K562 (cell line): ENCODE measurements at regions not wholly inside any gene's neighbourhood (a gene's known extent, or its start where the extent isn't known, plus 50 kb on each side); places are given as distances from the start of the nearest gene placed in this dataset.

Experiments
- KDM5B ChIP-seq: fragments of 200-600 bp; sonication (generic); IDR thresholded peaks from 2 replicates; pipeline ENCODE4 v1.6.1; 2012; ENCODE audit warnings: low read depth, mild to moderate bottlenecking, moderate library complexity, low read length, control low read depth, inconsistent platforms; ENCODE audit not compliant: insufficient replicate concordance
- NCOA4 ChIP-seq: fragments of 450-650 bp; IDR thresholded peaks from 2 replicates; pipeline ENCODE4 v1.6.1; 2018; ENCODE audit warnings: mild to moderate bottlenecking; ENCODE audit not compliant: partially characterized antibody
- SMARCA5 ChIP-seq: fragments of 450-650 bp; IDR thresholded peaks from 2 replicates; pipeline ENCODE4 v1.6.1; 2016
- SNAPC5 ChIP-seq: fragments of 250-450 bp; sonication (Bioruptor Pico); IDR thresholded peaks from 2 replicates; pipeline ENCODE4 v1.8.0; 2021; ENCODE audit warnings: moderate library complexity, mild to moderate bottlenecking, inconsistent platforms
- USF1 ChIP-seq: sonication (generic); formaldehyde crosslinking; IDR thresholded peaks from 2 replicates; pipeline ENCODE4 v1.9.0; 2022; ENCODE audit warnings: mild to moderate bottlenecking, missing genetic modification reagents
- XRCC5 ChIP-seq: fragments of 200-400 bp; formaldehyde crosslinking; IDR thresholded peaks from 2 replicates; pipeline ENCODE4 v1.6.1; 2017; ENCODE audit warnings: low read depth, mild to moderate bottlenecking, low read length
- ZNF41 ChIP-seq: fragments of 250-450 bp; sonication (Bioruptor Pico); conservative IDR thresholded peaks from 2 replicates; pipeline ENCODE4 v1.4.0; 2020; ENCODE audit warnings: mild to moderate bottlenecking
- ZNF507 ChIP-seq: conservative IDR thresholded peaks from 2 replicates; pipeline ENCODE4 v1.6.1; 2017; ENCODE audit warnings: missing genetic modification characterization, missing compliant biosample characterization
- TF ChIP-seq, protein P1 (sequence below), 2 experiments: IDR thresholded peaks; 2 replicates each; pipeline ENCODE4 v1.6.1; 2012; ENCODE audit warnings: improper control_type of control experiment in 2 of 2, low read depth in 2 of 2, low read length in 2 of 2, borderline replicate concordance in 1 of 2
- TF ChIP-seq, protein P2 (sequence below): IDR thresholded peaks from 2 replicates; pipeline ENCODE4 v1.6.1; 2016; ENCODE audit warnings: missing genetic modification characterization, missing compliant biosample characterization

DNA sequence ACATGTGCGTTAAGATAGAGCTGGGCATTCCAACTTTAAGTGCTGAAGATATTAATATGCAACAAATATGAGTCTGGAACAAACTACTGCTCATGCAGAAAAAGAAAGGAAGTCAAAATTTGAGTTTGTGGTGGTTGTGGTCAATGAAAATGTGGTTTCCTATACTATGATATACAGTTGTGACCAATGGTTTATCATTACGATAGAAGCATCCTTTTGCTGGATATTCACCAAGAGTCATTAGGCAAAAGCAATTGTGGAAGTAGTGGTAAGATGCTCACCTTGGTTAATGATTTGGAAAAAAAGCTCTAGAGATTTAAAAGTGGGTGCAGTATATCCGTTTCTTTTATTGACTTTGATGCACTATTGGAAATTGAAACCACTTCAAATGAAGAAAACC is 1007.0 kb downstream of the NR2F1-AS1 start (continued):
- TF ChIP-seq, protein P1, sequence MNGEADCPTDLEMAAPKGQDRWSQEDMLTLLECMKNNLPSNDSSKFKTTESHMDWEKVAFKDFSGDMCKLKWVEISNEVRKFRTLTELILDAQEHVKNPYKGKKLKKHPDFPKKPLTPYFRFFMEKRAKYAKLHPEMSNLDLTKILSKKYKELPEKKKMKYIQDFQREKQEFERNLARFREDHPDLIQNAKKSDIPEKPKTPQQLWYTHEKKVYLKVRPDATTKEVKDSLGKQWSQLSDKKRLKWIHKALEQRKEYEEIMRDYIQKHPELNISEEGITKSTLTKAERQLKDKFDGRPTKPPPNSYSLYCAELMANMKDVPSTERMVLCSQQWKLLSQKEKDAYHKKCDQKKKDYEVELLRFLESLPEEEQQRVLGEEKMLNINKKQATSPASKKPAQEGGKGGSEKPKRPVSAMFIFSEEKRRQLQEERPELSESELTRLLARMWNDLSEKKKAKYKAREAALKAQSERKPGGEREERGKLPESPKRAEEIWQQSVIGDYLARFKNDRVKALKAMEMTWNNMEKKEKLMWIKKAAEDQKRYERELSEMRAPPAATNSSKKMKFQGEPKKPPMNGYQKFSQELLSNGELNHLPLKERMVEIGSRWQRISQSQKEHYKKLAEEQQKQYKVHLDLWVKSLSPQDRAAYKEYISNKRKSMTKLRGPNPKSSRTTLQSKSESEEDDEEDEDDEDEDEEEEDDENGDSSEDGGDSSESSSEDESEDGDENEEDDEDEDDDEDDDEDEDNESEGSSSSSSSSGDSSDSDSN (IDR thresholded peaks at IDR 0.05; ENCODE audit: borderline replicate concordance in 1 of 2, low read depth in 2 of 2, low read length in 2 of 2) = no peak
- TF ChIP-seq SMARCA5 (no peak), NCOA4 (no peak), ZNF41 (CRISPR knock-in tag) (no peak), KDM5B (no peak), XRCC5 (no peak), ZNF507 (no peak), USF1 (CRISPR knock-in tag) (no peak), SNAPC5 (CRISPR knock-in tag) (no peak)
- TF ChIP-seq, protein P2, sequence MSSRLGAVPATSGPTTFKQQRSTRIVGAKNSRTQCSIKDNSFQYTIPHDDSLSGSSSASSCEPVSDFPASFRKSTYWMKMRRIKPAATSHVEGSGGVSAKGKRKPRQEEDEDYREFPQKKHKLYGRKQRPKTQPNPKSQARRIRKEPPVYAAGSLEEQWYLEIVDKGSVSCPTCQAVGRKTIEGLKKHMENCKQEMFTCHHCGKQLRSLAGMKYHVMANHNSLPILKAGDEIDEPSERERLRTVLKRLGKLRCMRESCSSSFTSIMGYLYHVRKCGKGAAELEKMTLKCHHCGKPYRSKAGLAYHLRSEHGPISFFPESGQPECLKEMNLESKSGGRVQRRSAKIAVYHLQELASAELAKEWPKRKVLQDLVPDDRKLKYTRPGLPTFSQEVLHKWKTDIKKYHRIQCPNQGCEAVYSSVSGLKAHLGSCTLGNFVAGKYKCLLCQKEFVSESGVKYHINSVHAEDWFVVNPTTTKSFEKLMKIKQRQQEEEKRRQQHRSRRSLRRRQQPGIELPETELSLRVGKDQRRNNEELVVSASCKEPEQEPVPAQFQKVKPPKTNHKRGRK (tag) = no peak
- TF ChIP-seq, all 486 proteins: peak for 0
